T-helper 2 cell (primary cell): ENCODE measurements at regions not wholly inside any gene's neighbourhood (a gene's known extent, or its start where the extent isn't known, plus 50 kb on each side); places are given as distances from the start of the nearest gene placed in this dataset.

Source experiments
- DNase-seq, 5 experiments: peaks; one replicate each; pipeline versions ENCODE4 v3.0.0 to v3.0.0-alpha.2; 2012 to 2022

GRCh38 chr12:92341065-92341668 is 195.5 kb upstream of the BTG1 start:
- no peak for DNase-seq

- no peak for DNase-seq
These were observed 194.9 kb upstream of the BTG1 start for GRCh38 chr12:92340441-92341064.

- no peak for DNase-seq
These were observed 194.4 kb upstream of the BTG1 start for GRCh38 chr12:92340003-92340402.

- DNase-seq = no peak
These were observed 193.7 kb upstream of the BTG1 start for GRCh38 chr12:92339198-92339821.

- DNase-seq = no peak
These were observed 193.0 kb upstream of the BTG1 start for GRCh38 chr12:92338671-92339070.

- no peak for DNase-seq
These were observed 192.5 kb upstream of the BTG1 start for GRCh38 chr12:92338102-92338501.

GRCh38 chr12:92337128-92337527 is 191.5 kb upstream of the BTG1 start:
- no peak for DNase-seq

GRCh38 chr12:92336641-92337040 is 191.0 kb upstream of the BTG1 start:
- DNase-seq = no peak

- no peak for DNase-seq
These were observed 190.2 kb upstream of the BTG1 start for GRCh38 chr12:92335831-92336230.

GRCh38 chr12:92334552-92334951 is 188.9 kb upstream of the BTG1 start:
- DNase-seq = no peak

GRCh38 chr12:92332552-92332951 is 186.9 kb upstream of the BTG1 start:
- peak in 1 of 5 experiments; percentile 42 for DNase-seq

GRCh38 chr12:92331383-92331782 is 185.7 kb upstream of the BTG1 start:
- DNase-seq = no peak

- no peak for DNase-seq
These were observed 185.0 kb upstream of the BTG1 start for GRCh38 chr12:92330654-92331053.

GRCh38 chr12:92326877-92327276 is 181.2 kb upstream of the BTG1 start:
- no peak for DNase-seq

- peak in 1 of 5 experiments; percentile 34 for DNase-seq
These were observed 179.3 kb upstream of the BTG1 start for GRCh38 chr12:92324849-92325500.

- DNase-seq = no peak
These were observed 166.9 kb upstream of the BTG1 start for GRCh38 chr12:92312463-92312964.

GRCh38 chr12:92304371-92305055 is 158.9 kb upstream of the BTG1 start:
- DNase-seq = no peak

GRCh38 chr12:92302041-92302829 is 156.6 kb upstream of the BTG1 start:
- DNase-seq = peak in 1 of 5 experiments; percentile 26

- no peak for DNase-seq
These were observed 155.7 kb upstream of the BTG1 start for GRCh38 chr12:92301356-92301755.

- no peak for DNase-seq
These were observed 155.1 kb upstream of the BTG1 start for GRCh38 chr12:92300777-92301176.

- no peak for DNase-seq
These were observed 154.1 kb upstream of the BTG1 start for GRCh38 chr12:92299744-92300143.

GRCh38 chr12:92299344-92299743 is 153.7 kb upstream of the BTG1 start:
- DNase-seq = no peak
